ENCODE measurements at regions not wholly inside any gene's neighbourhood (a gene's known extent, or its start where the extent isn't known, plus 50 kb on each side); places are given as distances from the start of the nearest gene placed in this dataset.
A peak's percentile ranks its signal among the peaks of the same experiment; 100 is the strongest.

- no peaks in the 10 kb centered on the region for H3K4me1 ChIP-seq
- no peak for DNase-seq
- no peak for TF ChIP-seq CTCF (IDR thresholded peaks at IDR 0.05)
- no peak for TF ChIP-seq EP300 (IDR thresholded peaks at IDR 0.05)
- intact Hi-C loops (cut with DNase I; ENCODE audit: low total_unique reads): no loop called here
- no peaks in the 10 kb centered on the region for H3K27me3 ChIP-seq
- 83 to 90% (median 89%) methylated on average over 3 of the region's 3 CpGs for WGBS, 5 donors
- H3K9me3 ChIP-seq: peaks cover 0 to 33% (median 13%) of the 10 kb centered on the region in 4 donors
- H3K27ac ChIP-seq: no peak overlapping the region
- H3K36me3 ChIP-seq: no peaks in the 10 kb centered on the region
- H3K4me3 ChIP-seq: no peak overlapping the region
Measured at GRCh38 chr11:24108609-24109008, 388.2 kb upstream of the LUZP2 start.

- Histone ChIP-seq H3K36me3 (no peaks in the 10 kb centered on the region), H3K27me3 (no peaks in the 10 kb centered on the region), H3K4me1 (no peaks in the 10 kb centered on the region), H3K27ac (no peak overlapping the region), H3K9me3 (no peaks in the 10 kb centered on the region), H3K4me3 (no peak overlapping the region)
- peak in 1 of 2 donors; percentile 23 for DNase-seq
- intact Hi-C loops (cut with DNase I; ENCODE audit: low total_unique reads): no loop called here
- TF ChIP-seq POLR2A (IDR thresholded peaks at IDR 0.05): no peak
- no peak for TF ChIP-seq POLR2AphosphoS5 (IDR thresholded peaks at IDR 0.05)
- TF ChIP-seq EP300 (IDR thresholded peaks at IDR 0.05): no peak
- TF ChIP-seq CTCF (IDR thresholded peaks at IDR 0.05): no peak
- WGBS, 5 donors: 52 to 72% (median 63%) methylated on average over 3 of the region's 3 CpGs
Measured at GRCh38 chr11:24122291-24122690, 374.6 kb upstream of the LUZP2 start.

GRCh38 chr11:24124876-24125275 is 372.0 kb upstream of the LUZP2 start:
- H3K4me3 ChIP-seq: no peak overlapping the region
- intact Hi-C loops (cut with DNase I; ENCODE audit: low total_unique reads): no loop called here
- no peaks in the 10 kb centered on the region for H3K4me1 ChIP-seq
- DNase-seq: peak in 1 of 2 donors; percentile 19
- no peaks in the 10 kb centered on the region for H3K9me3 ChIP-seq
- H3K36me3 ChIP-seq: no peaks in the 10 kb centered on the region
- WGBS, 5 donors: 66 to 80% (median 73%) methylated on average over 4 of the region's 4 CpGs
- no peak for TF ChIP-seq EP300 (IDR thresholded peaks at IDR 0.05)
- TF ChIP-seq CTCF (IDR thresholded peaks at IDR 0.05): no peak
- TF ChIP-seq POLR2AphosphoS5 (IDR thresholded peaks at IDR 0.05): no peak
- TF ChIP-seq POLR2A (IDR thresholded peaks at IDR 0.05): no peak
- no peaks in the 10 kb centered on the region for H3K27me3 ChIP-seq
- H3K27ac ChIP-seq: no peak overlapping the region

- no peaks in the 10 kb centered on the region for H3K36me3 ChIP-seq
- no peak for TF ChIP-seq CTCF (IDR thresholded peaks at IDR 0.05)
- TF ChIP-seq EP300 (IDR thresholded peaks at IDR 0.05): no peak
- TF ChIP-seq POLR2AphosphoS5 (IDR thresholded peaks at IDR 0.05): no peak
- no peak for TF ChIP-seq POLR2A (IDR thresholded peaks at IDR 0.05)
- H3K27ac ChIP-seq: no peak overlapping the region
- H3K4me1 ChIP-seq: no peaks in the 10 kb centered on the region
- no peaks in the 10 kb centered on the region for H3K9me3 ChIP-seq
- 95 to 96% (median 96%) methylated on average over 8 of the region's 8 CpGs for WGBS, 5 donors
- intact Hi-C loops (cut with DNase I; ENCODE audit: low total_unique reads): no loop called here
- H3K4me3 ChIP-seq: no peak overlapping the region
- DNase-seq: no peak
- H3K27me3 ChIP-seq: no peaks in the 10 kb centered on the region
Measured at GRCh38 chr11:24131698-24132097, 365.2 kb upstream of the LUZP2 start.

Data from stomach (tissue), 8 donors.